GM03348 (cell line): ENCODE measurements at regions not wholly inside any gene's neighbourhood (a gene's known extent, or its start where the extent isn't known, plus 50 kb on each side); places are given as distances from the start of the nearest gene placed in this dataset.
A peak's percentile ranks its signal among the peaks of the same experiment; 100 is the strongest.

Source experiments
- DNase-seq: peaks from one replicate; pipeline ENCODE4 v3.0.0; 2012; ENCODE audit warnings: low spot score

- DNase-seq, result peak; percentile 70
Observed at GRCh38 chr11:128365044-128365443, 222.3 kb downstream of the ETS1 start.

- DNase-seq, result no peak
Observed at GRCh38 chr11:128361451-128362020, 225.8 kb downstream of the ETS1 start.

- DNase-seq, result peak; percentile 56
Observed at GRCh38 chr11:128359515-128359914, 227.8 kb downstream of the ETS1 start.

- no peak for DNase-seq
Observed at GRCh38 chr11:128357073-128357472, 230.3 kb downstream of the ETS1 start.

- DNase-seq, result no peak
Observed at GRCh38 chr11:128355558-128355957, 231.8 kb downstream of the ETS1 start.

- DNase-seq, result no peak
Observed at GRCh38 chr11:128354476-128354875, 232.9 kb downstream of the ETS1 start.

GRCh38 chr11:128351168-128351567 is 236.2 kb downstream of the ETS1 start:
- no peak for DNase-seq

GRCh38 chr11:128349650-128350299 is 237.6 kb downstream of the ETS1 start:
- DNase-seq, result no peak

GRCh38 chr11:128346804-128347203 is 240.6 kb downstream of the ETS1 start:
- peak; percentile 33 for DNase-seq

GRCh38 chr11:128345316-128345715 is 242.0 kb downstream of the ETS1 start:
- no peak for DNase-seq

GRCh38 chr11:128343870-128344269 is 243.5 kb downstream of the ETS1 start:
- DNase-seq, result no peak

GRCh38 chr11:128343135-128343514 is 244.2 kb downstream of the ETS1 start:
- DNase-seq, result no peak

- DNase-seq, result peak; percentile 77
Observed at GRCh38 chr11:128342511-128343134, 244.7 kb downstream of the ETS1 start.

GRCh38 chr11:128341280-128342248 is 245.8 kb downstream of the ETS1 start:
- no peak for DNase-seq

- no peak for DNase-seq
Observed at GRCh38 chr11:128339792-128340191, 247.6 kb downstream of the ETS1 start.

GRCh38 chr11:128338811-128339210 is 248.5 kb downstream of the ETS1 start:
- no peak for DNase-seq

GRCh38 chr11:128336203-128336602 is 251.2 kb downstream of the ETS1 start:
- peak; percentile 68 for DNase-seq

GRCh38 chr11:128335729-128336128 is 251.6 kb downstream of the ETS1 start:
- DNase-seq, result no peak

- no peak for DNase-seq
Observed at GRCh38 chr11:128334311-128335044, 252.9 kb downstream of the ETS1 start.

- no peak for DNase-seq
Observed at GRCh38 chr11:128331317-128331716, 256.0 kb downstream of the ETS1 start.

GRCh38 chr11:128330203-128330602 is 257.2 kb downstream of the ETS1 start:
- no peak for DNase-seq
